WTC11 (cell line): ENCODE measurements at regions not wholly inside any gene's neighbourhood (a gene's known extent, or its start where the extent isn't known, plus 50 kb on each side); places are given as distances from the start of the nearest gene placed in this dataset.

Source experiments
- CBFB ChIP-seq: sonication (generic); formaldehyde crosslinking; IDR thresholded peaks from 2 replicates; pipeline ENCODE4 v1.8.1; 2022; ENCODE audit warnings: mild to moderate bottlenecking, low read depth, missing genetic modification reagents
- CTCF ChIP-seq: fragments of 200-600 bp; IDR thresholded peaks from 2 replicates; pipeline ENCODE4 v1.8.0; 2022; ENCODE audit warnings: antibody characterized with exemption
- E2F5 ChIP-seq: sonication (generic); formaldehyde crosslinking; IDR thresholded peaks from 2 replicates; pipeline ENCODE4 v1.8.1; 2022; ENCODE audit warnings: mild to moderate bottlenecking, moderate library complexity, missing genetic modification reagents
- ELF4 ChIP-seq: sonication (generic); formaldehyde crosslinking; IDR thresholded peaks from 2 replicates; pipeline ENCODE4 v1.8.1; 2022; ENCODE audit warnings: low read depth, mild to moderate bottlenecking, moderate library complexity, missing genetic modification reagents
- ETV6 ChIP-seq: sonication (generic); formaldehyde crosslinking; IDR thresholded peaks from 2 replicates; pipeline ENCODE4 v1.8.1; 2022; ENCODE audit warnings: mild to moderate bottlenecking, missing genetic modification reagents
- MAX ChIP-seq: sonication (generic); formaldehyde crosslinking; IDR thresholded peaks from 2 replicates; pipeline ENCODE4 v1.8.0; 2022; ENCODE audit warnings: mild to moderate bottlenecking, missing genetic modification reagents
- NR3C1 ChIP-seq: sonication (generic); formaldehyde crosslinking; conservative IDR thresholded peaks from 2 replicates; pipeline ENCODE4 v1.8.1; 2023; ENCODE audit warnings: low read depth, mild to moderate bottlenecking, missing genetic modification reagents
- PRDM15 ChIP-seq: sonication (generic); formaldehyde crosslinking; IDR thresholded peaks from 2 replicates; pipeline ENCODE4 v1.8.0; 2022; ENCODE audit warnings: missing genetic modification reagents
- TEAD1 ChIP-seq: sonication (generic); formaldehyde crosslinking; IDR thresholded peaks from 2 replicates; pipeline ENCODE4 v1.8.0; 2022; ENCODE audit warnings: mild to moderate bottlenecking, missing genetic modification reagents
- TEAD4 ChIP-seq: sonication (generic); formaldehyde crosslinking; IDR thresholded peaks from 2 replicates; pipeline ENCODE4 v1.8.0; 2022; ENCODE audit warnings: mild to moderate bottlenecking, missing genetic modification reagents
- TP53 ChIP-seq: sonication (generic); formaldehyde crosslinking; IDR thresholded peaks from 2 replicates; pipeline ENCODE4 v1.8.1; 2023; ENCODE audit warnings: mild to moderate bottlenecking, missing genetic modification reagents
- USF2 ChIP-seq: sonication (generic); formaldehyde crosslinking; IDR thresholded peaks from 2 replicates; pipeline ENCODE4 v1.8.1; 2023; ENCODE audit warnings: mild to moderate bottlenecking, missing genetic modification reagents, moderate library complexity

GRCh38 chr6:139844907-139845306 is 470.5 kb upstream of the CITED2 start:
- no peak for TF ChIP-seq CTCF
- TF ChIP-seq NR3C1 (CRISPR knock-in tag): no peak
- TF ChIP-seq TEAD1 (CRISPR knock-in tag): no peak
- no peak for TF ChIP-seq PRDM15 (CRISPR knock-in tag)
- no peak for TF ChIP-seq MAX
- TF ChIP-seq ELF4: no peak
- no peak for TF ChIP-seq TP53 (CRISPR knock-in tag)
- no peak for TF ChIP-seq TEAD4 (CRISPR knock-in tag)
- no peak for TF ChIP-seq USF2 (CRISPR knock-in tag)
- TF ChIP-seq E2F5 (CRISPR knock-in tag): no peak
- no peak for TF ChIP-seq ETV6 (CRISPR knock-in tag)
- no peak for TF ChIP-seq CBFB
